Memory B cell (primary cell): ENCODE measurements at regions not wholly inside any gene's neighbourhood (a gene's known extent, or its start where the extent isn't known, plus 50 kb on each side); places are given as distances from the start of the nearest gene placed in this dataset.
"Not testable (repeated sequence)": the region's sequence is repeated elsewhere in the genome, so short reads cannot be mapped to it uniquely, and the experiment has no call there.

Source experiments
- ATAC-seq: fragments of 150-1000 bp; cut with Tn5 transposase; 2 replicates; pipeline ENCODE4 v1.10.0; 2021; ENCODE audit warnings: low read depth, mild to moderate bottlenecking, moderate library complexity
- DNase-seq, 2 donors: peaks; one replicate each; pipeline ENCODE4 v3.0.0; 2022; ENCODE audit warnings: low spot score in 2 of 2
- H3K27ac Mint-ChIP-seq: one replicate; pipeline ENCODE4 v1.8.0; 2022; ENCODE audit warnings: mild to moderate bottlenecking, moderate library complexity, mixed read lengths
- H3K27me3 Mint-ChIP-seq: one replicate; pipeline ENCODE4 v1.8.0; 2022; ENCODE audit warnings: mixed read lengths
- H3K36me3 Mint-ChIP-seq: one replicate; pipeline ENCODE4 v1.8.0; 2022; ENCODE audit warnings: mild to moderate bottlenecking, mixed read lengths
- H3K4me1 Mint-ChIP-seq: one replicate; pipeline ENCODE4 v1.8.0; 2022; ENCODE audit warnings: mixed read lengths
- H3K4me3 Mint-ChIP-seq: one replicate; pipeline ENCODE4 v1.8.0; 2022; ENCODE audit warnings: mild to moderate bottlenecking, moderate library complexity, mixed read lengths
- H3K9me3 Mint-ChIP-seq: one replicate; pipeline ENCODE4 v1.8.0; 2022; ENCODE audit warnings: mixed read lengths

DNA sequence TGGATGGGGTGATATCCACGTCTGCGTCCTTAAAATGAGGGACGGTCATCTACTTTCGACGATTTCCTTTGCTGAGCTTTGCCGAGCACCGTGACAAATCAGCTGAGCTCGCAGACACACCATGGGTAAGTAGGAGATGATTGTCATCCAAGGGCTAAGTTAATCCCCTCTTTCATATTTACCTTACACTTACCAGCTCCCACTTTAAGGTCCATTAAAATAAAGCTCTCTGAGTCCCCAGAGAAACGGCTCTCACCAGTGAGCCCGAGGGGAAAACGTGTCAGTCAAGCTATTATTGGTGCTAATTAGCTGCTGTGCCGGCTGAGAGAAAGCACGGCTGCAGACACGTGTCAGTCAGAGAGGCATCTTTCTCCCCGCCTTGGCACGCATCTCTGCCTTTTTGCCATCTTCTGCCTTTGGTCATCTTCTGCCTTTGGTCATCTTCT is 72.2 kb downstream of the CRLF2 start:
- Mint-ChIP-seq H3K27ac (no peak overlapping the region), H3K9me3 (peaks cover 8% of the 10 kb centered on the region), H3K4me1 (no peaks in the 10 kb centered on the region), H3K27me3 (no peaks in the 10 kb centered on the region), H3K4me3 (no peak overlapping the region), H3K36me3 (no peaks in the 10 kb centered on the region)
- ATAC-seq (no peak), DNase-seq (no peak)

DNA sequence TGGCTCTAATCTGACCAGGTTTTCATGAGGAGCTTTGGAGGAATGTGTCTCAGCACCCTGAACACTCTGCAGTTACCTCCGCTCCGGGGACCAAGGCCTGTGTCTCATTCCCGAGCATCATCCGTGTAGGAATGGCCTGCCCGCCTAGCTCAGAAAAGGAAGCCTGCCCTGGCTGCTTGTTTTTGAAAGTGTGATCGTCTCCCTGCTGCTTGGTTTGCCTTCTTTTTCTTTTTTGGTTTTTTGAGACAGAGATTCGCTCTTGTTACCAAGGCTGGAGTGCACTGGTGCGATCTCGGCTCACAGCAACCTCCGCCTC is 73.3 kb downstream of the CRLF2 start:
- Mint-ChIP-seq H3K36me3 (no peaks in the 10 kb centered on the region), H3K9me3 (peaks cover 8% of the 10 kb centered on the region), H3K27ac (no peak overlapping the region), H3K27me3 (no peaks in the 10 kb centered on the region), H3K4me3 (no peak overlapping the region), H3K4me1 (no peaks in the 10 kb centered on the region)
- DNase-seq (no peak), ATAC-seq (no peak)

DNA sequence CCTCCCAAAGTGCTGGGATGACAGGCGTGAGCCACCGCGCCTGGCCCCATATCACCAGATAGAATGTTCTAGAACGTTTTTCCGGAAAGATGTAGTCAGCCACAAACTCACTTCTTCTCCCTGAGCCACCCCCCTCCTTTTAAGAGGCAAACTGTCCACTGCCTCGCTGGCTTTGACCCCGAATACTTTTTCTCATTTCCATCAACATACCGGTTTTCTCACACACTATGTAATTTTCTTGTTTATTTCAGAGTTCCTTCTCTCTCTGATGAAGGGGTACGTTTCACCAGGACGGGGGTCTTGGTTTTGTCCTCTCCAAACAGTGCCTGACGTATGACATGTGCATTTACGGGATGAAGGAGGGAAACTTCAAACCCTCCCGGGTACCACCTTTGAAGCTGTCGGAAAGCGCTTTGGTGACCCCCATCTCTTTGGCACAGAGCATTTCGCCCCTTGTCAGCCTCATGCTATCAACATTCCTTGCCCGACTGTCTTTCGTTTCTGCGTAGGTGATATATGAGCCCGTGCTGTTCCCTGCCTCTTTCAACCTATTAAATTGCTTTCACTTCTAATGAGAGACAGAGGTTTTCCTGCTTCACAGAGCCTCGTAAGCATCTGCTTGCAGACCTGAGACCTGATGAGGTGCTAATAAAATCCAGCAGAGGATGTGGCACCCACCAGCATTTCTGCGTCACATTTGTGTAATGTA is 73.8 kb downstream of the CRLF2 start:
- DNase-seq: no peak
- Mint-ChIP-seq H3K4me3 (no peak overlapping the region), H3K9me3 (peaks cover 8% of the 10 kb centered on the region), H3K36me3 (no peaks in the 10 kb centered on the region), H3K27me3 (no peaks in the 10 kb centered on the region), H3K27ac (no peak overlapping the region), H3K4me1 (no peaks in the 10 kb centered on the region)
- ATAC-seq: no peak

DNA sequence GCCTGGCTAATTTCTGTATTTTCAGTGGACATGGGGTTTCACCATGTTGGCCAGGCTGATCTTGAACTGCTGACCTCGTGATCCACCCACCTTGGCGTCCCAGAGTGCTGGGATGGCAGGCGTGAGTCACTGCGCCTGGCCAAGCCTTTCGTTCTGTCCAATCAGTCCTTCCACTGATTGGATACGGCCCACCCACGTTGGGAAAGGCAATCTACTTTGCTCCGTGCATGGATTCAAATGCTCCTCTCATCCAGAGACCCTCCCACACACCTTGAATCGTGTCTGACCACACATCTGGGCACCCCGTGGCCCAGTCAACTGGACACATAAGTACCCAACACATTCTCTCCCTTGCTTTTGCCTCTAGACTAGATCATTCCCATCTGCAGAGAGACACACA is 74.9 kb downstream of the CRLF2 start:
- no peaks in the 10 kb centered on the region for H3K4me1 Mint-ChIP-seq
- no peaks in the 10 kb centered on the region for H3K27me3 Mint-ChIP-seq
- no peaks in the 10 kb centered on the region for H3K36me3 Mint-ChIP-seq
- ATAC-seq (no peak), DNase-seq (no peak)
- no peak overlapping the region for H3K27ac Mint-ChIP-seq
- H3K9me3 Mint-ChIP-seq: peaks cover 8% of the 10 kb centered on the region
- no peak overlapping the region for H3K4me3 Mint-ChIP-seq

DNA sequence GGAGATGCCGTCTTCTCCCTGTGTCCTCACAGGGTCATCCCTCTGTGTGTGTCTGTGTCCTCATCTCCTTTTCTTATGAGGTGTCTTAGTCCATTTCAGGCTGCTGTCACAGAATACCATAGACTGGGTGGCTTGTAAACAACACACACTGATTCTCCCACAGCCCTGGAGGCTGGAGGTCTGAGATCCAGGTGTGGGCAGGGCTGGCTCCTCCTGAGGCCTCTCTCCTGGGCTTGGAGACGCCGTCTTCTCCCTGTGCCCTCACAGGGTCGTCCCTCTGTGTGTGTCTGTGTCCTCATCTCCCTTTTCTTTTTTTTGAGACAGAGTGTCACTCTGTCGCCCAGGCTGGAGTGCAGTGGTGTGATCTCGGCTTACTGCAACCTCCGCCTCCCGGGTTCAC is 75.9 kb downstream of the CRLF2 start:
- DNase-seq, H3K9me3 Mint-ChIP-seq, H3K4me1 Mint-ChIP-seq, H3K27ac Mint-ChIP-seq, H3K4me3 Mint-ChIP-seq, ATAC-seq, H3K36me3 Mint-ChIP-seq, H3K27me3 Mint-ChIP-seq: not testable (repeated sequence)

DNA sequence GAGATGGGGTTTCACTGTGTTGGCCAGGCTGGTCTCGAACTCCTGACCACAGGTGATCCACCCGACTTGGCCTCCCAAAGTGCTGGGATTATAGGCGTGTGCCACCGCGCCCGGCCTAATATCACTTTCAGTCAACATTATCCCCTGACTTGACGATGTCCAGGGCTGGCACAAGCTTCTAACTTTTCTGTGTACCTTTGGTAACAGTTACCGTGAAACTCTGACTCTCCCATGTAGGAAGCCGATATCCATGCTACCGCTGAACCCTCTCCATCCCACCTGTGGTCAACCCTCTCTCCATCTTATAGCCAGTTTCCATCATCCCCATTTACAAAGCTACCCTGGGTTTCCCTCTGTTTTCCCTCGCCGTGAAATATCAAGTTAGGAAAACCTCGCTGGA is 77.5 kb downstream of the CRLF2 start:
- no peaks in the 10 kb centered on the region for H3K4me1 Mint-ChIP-seq
- no peak for DNase-seq
- H3K27ac Mint-ChIP-seq: no peak overlapping the region
- H3K9me3 Mint-ChIP-seq: peaks cover 8% of the 10 kb centered on the region
- ATAC-seq: no peak
- no peaks in the 10 kb centered on the region for H3K27me3 Mint-ChIP-seq
- no peaks in the 10 kb centered on the region for H3K36me3 Mint-ChIP-seq
- H3K4me3 Mint-ChIP-seq: no peak overlapping the region

DNA sequence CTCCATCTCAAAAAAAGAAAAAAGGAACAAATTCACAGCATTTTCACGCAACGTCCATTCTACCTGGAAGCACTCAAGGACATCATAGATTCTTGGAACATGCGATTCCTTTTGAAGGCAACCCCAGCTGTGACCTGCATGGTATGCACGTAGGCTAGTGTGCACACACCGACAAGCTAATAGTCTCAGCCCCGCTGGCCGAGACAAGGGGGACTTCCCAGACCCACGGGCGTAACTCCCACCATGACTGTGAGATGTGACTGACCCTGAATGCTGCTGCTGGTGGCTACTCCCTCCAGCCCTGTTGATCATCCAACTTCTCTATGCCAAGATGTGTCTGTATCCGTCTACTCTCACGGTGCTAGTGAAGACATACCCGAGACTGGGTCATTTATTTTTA is 78.3 kb downstream of the CRLF2 start:
- no peak overlapping the region for H3K4me3 Mint-ChIP-seq
- H3K36me3 Mint-ChIP-seq: no peaks in the 10 kb centered on the region
- H3K4me1 Mint-ChIP-seq: no peaks in the 10 kb centered on the region
- no peak overlapping the region for H3K27ac Mint-ChIP-seq
- H3K9me3 Mint-ChIP-seq: peaks cover 8% of the 10 kb centered on the region
- ATAC-seq: no peak
- DNase-seq: no peak
- H3K27me3 Mint-ChIP-seq: no peaks in the 10 kb centered on the region

DNA sequence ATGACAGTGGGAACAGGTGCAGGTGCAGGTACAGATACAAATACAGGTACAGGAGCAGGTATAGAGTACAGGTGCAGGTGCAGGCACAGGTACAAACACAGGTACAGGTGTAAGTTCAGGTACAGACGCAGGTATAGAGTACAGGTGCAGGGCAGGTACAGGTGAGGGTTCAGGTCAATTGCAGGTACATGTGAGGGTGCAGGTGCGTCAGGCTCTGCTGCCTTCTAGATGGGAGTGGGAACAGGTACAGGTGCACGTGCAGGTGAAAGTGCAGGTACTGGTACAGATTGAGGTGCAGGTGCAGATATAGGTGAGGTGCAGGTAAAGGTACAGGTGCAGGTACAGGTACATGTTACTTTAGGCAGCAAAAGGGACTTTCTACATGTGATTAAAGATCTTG is 85.7 kb downstream of the CRLF2 start:
- Mint-ChIP-seq H3K27me3 (peaks cover 4% of the 10 kb centered on the region), H3K27ac (no peak overlapping the region), H3K9me3 (no peaks in the 10 kb centered on the region), H3K4me1 (no peaks in the 10 kb centered on the region), H3K4me3 (no peak overlapping the region), H3K36me3 (no peaks in the 10 kb centered on the region)
- DNase-seq (no peak), ATAC-seq (no peak)

DNA sequence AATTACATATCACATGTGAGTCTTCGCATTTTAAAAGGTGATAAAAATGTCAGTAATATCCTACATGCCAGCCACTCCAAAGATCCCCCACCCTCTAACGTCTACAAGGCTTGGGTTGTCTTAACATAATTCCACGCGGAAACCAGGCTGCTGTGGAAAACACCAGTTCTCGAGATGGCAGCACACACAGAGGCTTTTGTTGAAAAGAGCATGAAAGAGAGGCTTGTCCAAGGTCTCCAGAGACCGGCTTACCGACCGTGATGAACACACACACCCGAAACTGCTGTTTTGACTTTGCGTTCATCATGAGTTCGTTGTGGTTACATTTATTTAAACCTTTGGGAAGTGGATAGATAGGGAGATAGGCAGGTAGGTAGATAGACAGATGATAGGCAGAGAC is 87.9 kb downstream of the CRLF2 start:
- H3K27me3 Mint-ChIP-seq: peaks cover 5% of the 10 kb centered on the region
- DNase-seq: no peak
- H3K4me3 Mint-ChIP-seq: no peak overlapping the region
- H3K36me3 Mint-ChIP-seq: no peaks in the 10 kb centered on the region
- ATAC-seq: no peak
- H3K9me3 Mint-ChIP-seq: no peaks in the 10 kb centered on the region
- no peaks in the 10 kb centered on the region for H3K4me1 Mint-ChIP-seq
- no peak overlapping the region for H3K27ac Mint-ChIP-seq

DNA sequence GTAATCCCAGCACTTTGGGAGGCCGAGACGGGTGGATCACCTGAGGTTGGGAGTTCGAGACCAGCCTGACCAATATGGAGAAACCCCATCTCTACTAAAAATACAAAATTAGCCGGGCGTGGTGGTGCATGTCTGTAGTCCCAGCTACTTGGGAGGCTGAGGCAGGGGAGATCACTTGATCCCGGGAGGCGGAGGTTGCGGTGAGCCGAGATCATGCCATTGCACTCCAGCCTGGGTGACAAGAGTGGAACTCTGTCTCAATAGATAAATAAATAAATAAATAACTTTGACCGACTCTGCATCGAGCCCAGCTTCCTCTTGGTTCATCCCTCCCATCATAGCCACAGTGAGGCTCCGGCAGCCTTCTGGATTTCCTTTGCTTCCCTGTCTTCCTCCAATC is 89.6 kb downstream of the CRLF2 start:
- not testable (repeated sequence) for H3K36me3 Mint-ChIP-seq, H3K4me3 Mint-ChIP-seq, DNase-seq, H3K27me3 Mint-ChIP-seq, H3K27ac Mint-ChIP-seq, H3K9me3 Mint-ChIP-seq, ATAC-seq, H3K4me1 Mint-ChIP-seq

DNA sequence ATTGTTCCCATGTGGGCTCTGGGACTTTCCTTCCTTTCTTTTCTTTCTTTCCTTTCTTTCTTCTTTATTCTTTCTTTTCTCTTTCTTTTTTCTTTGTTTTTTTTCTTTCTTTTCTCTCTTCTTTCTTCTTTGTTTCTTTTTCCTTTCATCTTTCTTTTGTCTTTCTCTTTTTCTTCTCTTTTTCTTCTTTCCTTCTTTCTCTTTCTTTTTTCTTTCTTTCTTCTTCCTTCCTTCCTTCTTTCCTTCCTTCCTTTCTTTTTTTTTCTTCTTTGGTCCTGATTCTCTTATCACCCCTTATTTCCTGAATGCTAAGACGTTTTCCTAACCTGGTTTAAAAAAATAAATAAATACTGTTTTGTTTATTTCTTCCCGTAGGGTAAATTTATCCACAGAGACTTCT is 93.2 kb downstream of the CRLF2 start:
- H3K9me3 Mint-ChIP-seq: peaks cover 5% of the 10 kb centered on the region

DNA sequence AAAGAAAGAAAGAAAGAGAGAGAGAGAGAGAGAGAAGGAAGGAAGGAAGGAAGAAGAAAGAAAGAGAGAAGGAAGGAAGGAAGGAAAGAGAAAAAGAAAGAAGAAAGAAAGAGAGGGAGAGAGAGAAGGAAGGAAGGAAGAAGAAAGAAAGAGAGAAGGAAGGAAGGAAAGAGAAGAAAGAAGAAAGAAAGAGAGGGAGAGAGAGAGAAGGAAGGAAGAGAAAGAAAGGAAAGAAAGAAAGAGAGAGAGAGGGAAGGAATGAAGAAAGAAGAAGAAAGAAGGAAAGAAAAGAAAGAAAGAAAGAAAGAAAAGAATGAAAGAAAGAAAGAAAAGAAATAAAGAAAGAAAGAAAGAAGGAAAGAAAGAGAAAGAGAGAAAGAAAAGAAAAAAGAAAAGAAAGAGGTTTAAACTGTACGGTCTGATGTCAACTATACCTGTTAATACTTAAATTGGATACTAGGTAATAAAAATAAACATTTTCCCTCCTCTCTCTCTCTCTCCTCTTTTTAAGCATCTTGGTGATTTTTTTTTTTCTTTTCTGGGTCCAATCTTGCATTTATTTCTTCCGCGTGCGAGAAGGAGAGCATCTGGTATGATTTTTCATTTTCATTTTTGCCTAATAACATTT is 93.8 kb downstream of the CRLF2 start:
- H3K4me1 Mint-ChIP-seq: no peaks in the 10 kb centered on the region
- no peaks in the 10 kb centered on the region for H3K36me3 Mint-ChIP-seq
- ATAC-seq: no peak
- H3K27me3 Mint-ChIP-seq: peaks cover 11% of the 10 kb centered on the region
- no peak for DNase-seq
- H3K4me3 Mint-ChIP-seq: no peak overlapping the region
- peaks cover 5% of the 10 kb centered on the region for H3K9me3 Mint-ChIP-seq
- H3K27ac Mint-ChIP-seq: no peak overlapping the region

More for the DNA sequence above, 93.2 kb downstream of the CRLF2 start:
- Mint-ChIP-seq H3K36me3 (no peaks in the 10 kb centered on the region), H3K4me1 (no peaks in the 10 kb centered on the region), H3K27ac (no peak overlapping the region), H3K4me3 (no peak overlapping the region), H3K27me3 (peaks cover 11% of the 10 kb centered on the region)
- no peak for DNase-seq
- no peak for ATAC-seq

DNA sequence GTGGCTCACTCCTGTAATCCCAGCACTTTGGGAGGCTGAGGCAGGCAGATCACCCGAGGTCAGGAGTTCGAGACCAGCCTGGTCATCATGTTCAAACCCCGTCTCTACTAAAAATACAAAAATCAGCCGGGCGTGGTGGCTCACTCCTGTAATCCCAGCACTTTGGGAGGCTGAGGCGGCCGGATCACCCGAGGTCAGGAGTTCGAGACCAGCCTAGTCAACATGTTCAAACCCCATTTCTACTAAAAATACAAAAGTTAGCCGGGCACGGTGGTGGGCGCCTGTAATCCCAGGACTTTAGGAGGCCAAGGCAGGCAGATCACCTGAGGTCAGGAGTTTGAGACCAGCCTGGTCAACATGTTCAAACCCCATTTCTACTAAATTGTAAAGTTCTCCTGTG is 97.0 kb downstream of the CRLF2 start:
- H3K36me3 Mint-ChIP-seq, H3K9me3 Mint-ChIP-seq, H3K4me3 Mint-ChIP-seq, ATAC-seq, DNase-seq, H3K4me1 Mint-ChIP-seq, H3K27ac Mint-ChIP-seq: not testable (repeated sequence)
- H3K27me3 Mint-ChIP-seq: peaks cover 16% of the 10 kb centered on the region

DNA sequence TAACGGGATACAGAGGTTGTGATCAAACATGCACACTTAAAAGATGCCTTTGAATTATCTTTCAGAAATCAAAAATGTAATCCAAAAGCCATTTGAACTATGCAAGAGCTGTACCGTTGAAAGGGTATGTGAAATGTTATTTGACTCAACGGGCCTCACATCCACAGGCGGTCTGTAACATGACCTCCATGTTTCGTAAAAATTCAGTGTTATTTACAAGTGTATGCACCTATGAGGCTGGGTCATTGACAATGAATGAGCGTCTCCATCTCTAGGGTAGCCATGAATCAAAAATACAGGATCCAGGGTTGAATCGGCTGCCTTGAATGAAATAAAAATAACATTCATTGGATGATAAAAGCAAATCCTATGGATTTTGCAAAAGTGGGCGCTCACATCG is 100.1 kb downstream of the CRLF2 start:
- H3K36me3 Mint-ChIP-seq: no peaks in the 10 kb centered on the region
- H3K27me3 Mint-ChIP-seq: peaks cover 16% of the 10 kb centered on the region
- no peak for DNase-seq
- no peaks in the 10 kb centered on the region for H3K4me1 Mint-ChIP-seq
- H3K27ac Mint-ChIP-seq: no peak overlapping the region
- no peak overlapping the region for H3K4me3 Mint-ChIP-seq
- H3K9me3 Mint-ChIP-seq: peaks cover 6% of the 10 kb centered on the region
- no peak for ATAC-seq

DNA sequence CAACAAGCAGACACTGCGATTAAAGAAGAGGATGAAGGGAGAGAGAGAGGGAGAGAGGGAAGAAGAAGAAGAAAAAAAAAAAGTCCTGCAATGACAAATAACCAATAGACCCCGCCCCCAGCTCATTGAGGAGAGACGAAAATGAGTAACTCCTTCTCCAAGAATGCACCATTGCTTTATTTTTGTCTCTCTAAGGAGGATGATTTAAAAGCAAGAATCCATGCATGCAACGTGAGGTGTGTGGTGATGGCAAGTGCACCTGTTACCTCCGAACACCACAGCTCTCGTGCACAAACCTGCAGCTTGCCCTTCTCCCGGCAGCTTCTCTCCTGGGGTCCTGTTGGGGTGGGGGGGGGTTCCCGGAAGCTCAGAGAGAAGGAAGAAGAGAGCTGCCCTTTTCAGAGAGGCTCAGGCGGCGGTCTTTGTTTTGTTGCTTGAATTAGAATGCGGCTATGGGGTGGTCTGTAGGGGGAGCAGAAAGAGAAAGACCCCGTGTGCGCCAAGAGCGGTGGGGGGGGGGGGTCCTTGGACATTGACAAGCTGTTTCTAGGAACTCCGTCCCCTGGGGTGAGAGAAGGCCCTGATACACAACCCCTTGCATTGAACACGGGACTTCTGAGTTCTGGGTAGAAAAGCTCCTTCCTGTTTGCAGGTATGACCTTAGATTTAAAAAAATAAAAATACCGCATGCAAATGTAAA is 100.7 kb downstream of the CRLF2 start:
- DNase-seq (no peak), ATAC-seq (no peak)
- no peaks in the 10 kb centered on the region for H3K36me3 Mint-ChIP-seq
- H3K4me3 Mint-ChIP-seq: no peak overlapping the region
- H3K27me3 Mint-ChIP-seq: peaks cover 14% of the 10 kb centered on the region
- H3K4me1 Mint-ChIP-seq: no peaks in the 10 kb centered on the region
- H3K9me3 Mint-ChIP-seq: peaks cover 4% of the 10 kb centered on the region
- H3K27ac Mint-ChIP-seq: no peak overlapping the region
